ENCODE measurements at regions not wholly inside any gene's neighbourhood (a gene's known extent, or its start where the extent isn't known, plus 50 kb on each side); places are given as distances from the start of the nearest gene placed in this dataset.

GRCh38 chr4:125522588-125522987, 207.8 kb downstream of the FAT4 start:
- TF ChIP-seq CTCF (CRISPR knock-in tag; IDR thresholded peaks at IDR 0.05) (no peak), POLR2AphosphoS5 (IDR thresholded peaks at IDR 0.05; ENCODE audit: low read depth, low read length) (no peak), ZNF224 (CRISPR knock-in tag; IDR thresholded peaks at IDR 0.05) (no peak), ZNF598 (CRISPR knock-in tag; IDR thresholded peaks at IDR 0.05; ENCODE audit: borderline replicate concordance) (no peak), ZBTB4 (CRISPR knock-in tag; IDR thresholded peaks at IDR 0.05; ENCODE audit: borderline replicate concordance) (no peak), GABPB1 (CRISPR knock-in tag; IDR thresholded peaks at IDR 0.05) (no peak), ZNF430 (CRISPR knock-in tag; IDR thresholded peaks at IDR 0.05) (no peak), ZNF652 (CRISPR knock-in tag; IDR thresholded peaks at IDR 0.05; ENCODE audit: borderline replicate concordance, low read depth) (no peak), TCF7L2 (IDR thresholded peaks at IDR 0.05; ENCODE audit: low read depth, low read length) (no peak), NR2F2 (IDR thresholded peaks at IDR 0.05; ENCODE audit: borderline replicate concordance, low read depth) (no peak), NBN (conservative IDR thresholded peaks at IDR 0.05) (no peak), RAD21 (CRISPR knock-in tag; IDR thresholded peaks at IDR 0.05) (no peak), HES4 (CRISPR knock-in tag; IDR thresholded peaks at IDR 0.05; ENCODE audit: borderline replicate concordance) (no peak)
